ENCODE measurements at regions not wholly inside any gene's neighbourhood (a gene's known extent, or its start where the extent isn't known, plus 50 kb on each side); places are given as distances from the start of the nearest gene placed in this dataset.

DNA sequence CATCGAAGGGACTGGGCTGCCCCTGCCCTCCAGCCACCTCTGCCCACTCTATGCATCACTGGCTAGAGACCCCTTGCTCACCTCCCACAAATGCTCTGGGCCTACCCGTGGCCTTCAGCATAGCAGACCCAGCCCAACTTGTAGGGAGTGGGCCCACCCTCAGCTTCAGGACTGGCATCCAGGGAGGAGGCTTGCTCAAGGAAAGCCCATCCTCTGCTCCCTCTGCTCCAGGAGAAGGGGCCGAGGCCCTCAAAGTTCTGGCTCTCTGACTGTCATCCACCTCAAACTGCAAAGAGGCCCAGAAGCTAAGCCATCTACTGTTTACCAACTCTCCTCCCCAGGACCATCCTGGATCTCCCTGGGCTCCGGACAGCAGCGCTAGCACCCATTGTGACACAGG is 84.5 kb downstream of the C5orf15 start:
- no peak overlapping the region for H3K4ac ChIP-seq (ENCODE audit: low read depth, low read length)
- no peak overlapping the region for H3T11ph ChIP-seq (ENCODE audit: low read length)
- H4K91ac ChIP-seq (ENCODE audit: insufficient read length, low read depth, low read length), result no peak overlapping the region
- DNase-seq, result no peak
- H3K27me3 Mint-ChIP-seq (ENCODE audit: low read depth), result peaks cover 3% of the 10 kb centered on the region
- no peak overlapping the region for H2BK20ac ChIP-seq (ENCODE audit: low read depth, low read length, poor library complexity, severe bottlenecking)
- H3K14ac ChIP-seq (ENCODE audit: insufficient read depth, low read length), result no peak overlapping the region; the same call in 1 of the 2 replicates
- no peaks in the 10 kb centered on the region for H3K36me3 Mint-ChIP-seq (ENCODE audit: insufficient read depth in 1 of 3, low read depth in 3 of 3)
- no peak overlapping the region for H2BK120ac ChIP-seq (ENCODE audit: low read depth, low read length, poor library complexity, severe bottlenecking)
- H2AFZ ChIP-seq (ENCODE audit: low read length), result no peak overlapping the region
- no CpG with 5 or more reads among the region's 5 CpGs for WGBS (ENCODE audit: extremely low coverage, insufficient read length, low lambda C conversion rate)
- H3K4me3 Mint-ChIP-seq, result no peak overlapping the region
- no peaks in the 10 kb centered on the region for H3K9me3 Mint-ChIP-seq
- no peak overlapping the region for H2AK5ac ChIP-seq (ENCODE audit: insufficient read length, low read length)
- H3K9ac ChIP-seq (ENCODE audit: extremely low read depth, insufficient read length, low read length), result no peak overlapping the region
- no peak overlapping the region for H3K56ac ChIP-seq (ENCODE audit: insufficient read length, low read depth, low read length)
- H3K4me2 ChIP-seq (ENCODE audit: insufficient read depth, insufficient read length, low read length), result no peak overlapping the region
- H3K4me1 ChIP-seq (ENCODE audit: insufficient read depth, low read length), result no peaks in the 10 kb centered on the region
- no peaks in the 10 kb centered on the region for H3K79me2 ChIP-seq (ENCODE audit: insufficient read depth, low read length)
- no peaks in the 10 kb centered on the region for H3K9me3 ChIP-seq (ENCODE audit: control insufficient read depth, low read depth, low read length)
- H4K8ac ChIP-seq (replicated peaks; ENCODE audit: insufficient read length, low read depth, low read length), result no peak overlapping the region
- H3K27ac Mint-ChIP-seq, result no peak overlapping the region
- H3K27ac ChIP-seq (ENCODE audit: insufficient read length, low read depth, low read length), result no peak overlapping the region
- H3K23me2 ChIP-seq (ENCODE audit: insufficient read length, low read depth, low read length, poor library complexity, severe bottlenecking), result no peaks in the 10 kb centered on the region
- no peaks in the 10 kb centered on the region for H4K20me1 ChIP-seq (ENCODE audit: control insufficient read depth, insufficient read depth, insufficient read length)
- TF ChIP-seq, protein P1, sequence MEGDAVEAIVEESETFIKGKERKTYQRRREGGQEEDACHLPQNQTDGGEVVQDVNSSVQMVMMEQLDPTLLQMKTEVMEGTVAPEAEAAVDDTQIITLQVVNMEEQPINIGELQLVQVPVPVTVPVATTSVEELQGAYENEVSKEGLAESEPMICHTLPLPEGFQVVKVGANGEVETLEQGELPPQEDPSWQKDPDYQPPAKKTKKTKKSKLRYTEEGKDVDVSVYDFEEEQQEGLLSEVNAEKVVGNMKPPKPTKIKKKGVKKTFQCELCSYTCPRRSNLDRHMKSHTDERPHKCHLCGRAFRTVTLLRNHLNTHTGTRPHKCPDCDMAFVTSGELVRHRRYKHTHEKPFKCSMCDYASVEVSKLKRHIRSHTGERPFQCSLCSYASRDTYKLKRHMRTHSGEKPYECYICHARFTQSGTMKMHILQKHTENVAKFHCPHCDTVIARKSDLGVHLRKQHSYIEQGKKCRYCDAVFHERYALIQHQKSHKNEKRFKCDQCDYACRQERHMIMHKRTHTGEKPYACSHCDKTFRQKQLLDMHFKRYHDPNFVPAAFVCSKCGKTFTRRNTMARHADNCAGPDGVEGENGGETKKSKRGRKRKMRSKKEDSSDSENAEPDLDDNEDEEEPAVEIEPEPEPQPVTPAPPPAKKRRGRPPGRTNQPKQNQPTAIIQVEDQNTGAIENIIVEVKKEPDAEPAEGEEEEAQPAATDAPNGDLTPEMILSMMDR (conservative IDR thresholded peaks at IDR 0.05), result no peak
- H2BK5ac ChIP-seq (ENCODE audit: insufficient read length, low read length), result no peak overlapping the region
- no peak overlapping the region for H4K5ac ChIP-seq (ENCODE audit: insufficient read length, low read depth, low read length)
- no peak overlapping the region for H3K18ac ChIP-seq (ENCODE audit: insufficient read length, low read depth, low read length)
- no peak overlapping the region for H2BK12ac ChIP-seq (ENCODE audit: insufficient read length, low read depth, low read length)
- H3K23ac ChIP-seq (ENCODE audit: insufficient read length, low read depth, low read length), result no peak overlapping the region
- H3K4me1 Mint-ChIP-seq, result peaks cover 0 to 4% of the 10 kb centered on the region in 2 experiments; a peak in 1 of 4 replicates
- H3K27me3 ChIP-seq (ENCODE audit: insufficient read depth, low read length), result no peaks in the 10 kb centered on the region
- no peak overlapping the region for H2BK15ac ChIP-seq (ENCODE audit: low read depth, low read length)
- no peaks in the 10 kb centered on the region for H3K79me1 ChIP-seq (ENCODE audit: insufficient read depth, low read depth, low read length, poor library complexity, severe bottlenecking)
